ENCODE measurements at regions not wholly inside any gene's neighbourhood (a gene's known extent, or its start where the extent isn't known, plus 50 kb on each side); places are given as distances from the start of the nearest gene placed in this dataset.

DNA sequence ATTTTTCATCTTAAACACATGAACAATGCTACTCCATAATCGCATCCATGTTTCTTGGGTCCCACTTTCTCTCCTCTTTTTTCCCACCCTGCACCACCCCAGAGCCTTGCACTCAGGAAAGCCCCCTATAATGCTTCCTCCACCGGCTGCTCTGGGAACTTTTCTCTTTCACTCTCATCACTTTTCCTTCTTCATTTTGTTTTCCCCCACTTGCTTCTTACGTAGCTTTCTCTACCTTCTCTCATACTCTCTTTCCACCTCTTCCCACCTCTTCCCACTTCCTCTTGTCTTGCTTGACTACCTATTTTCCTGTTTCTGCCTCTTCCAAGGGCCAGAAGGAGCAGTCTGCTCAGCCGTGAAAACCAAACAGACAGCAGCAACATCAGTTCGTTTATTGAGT, 229.5 kb upstream of the RHOBTB1 start:
- H3K4me1 ChIP-seq (ENCODE audit: control insufficient read depth, insufficient read depth, low read length), result no peaks in the 10 kb centered on the region
- no peak overlapping the region for H3K4me3 ChIP-seq (ENCODE audit: low read length)
- no peak overlapping the region for H3K9ac ChIP-seq (ENCODE audit: low read length)
- no peaks in the 10 kb centered on the region for H3K27me3 ChIP-seq (ENCODE audit: control insufficient read depth, insufficient read depth, low read length)
- H3K36me3 ChIP-seq (ENCODE audit: control insufficient read depth, insufficient read depth, low read length), result no peaks in the 10 kb centered on the region
- H3K27ac ChIP-seq (ENCODE audit: low read depth, low read length), result no peak overlapping the region

DNA sequence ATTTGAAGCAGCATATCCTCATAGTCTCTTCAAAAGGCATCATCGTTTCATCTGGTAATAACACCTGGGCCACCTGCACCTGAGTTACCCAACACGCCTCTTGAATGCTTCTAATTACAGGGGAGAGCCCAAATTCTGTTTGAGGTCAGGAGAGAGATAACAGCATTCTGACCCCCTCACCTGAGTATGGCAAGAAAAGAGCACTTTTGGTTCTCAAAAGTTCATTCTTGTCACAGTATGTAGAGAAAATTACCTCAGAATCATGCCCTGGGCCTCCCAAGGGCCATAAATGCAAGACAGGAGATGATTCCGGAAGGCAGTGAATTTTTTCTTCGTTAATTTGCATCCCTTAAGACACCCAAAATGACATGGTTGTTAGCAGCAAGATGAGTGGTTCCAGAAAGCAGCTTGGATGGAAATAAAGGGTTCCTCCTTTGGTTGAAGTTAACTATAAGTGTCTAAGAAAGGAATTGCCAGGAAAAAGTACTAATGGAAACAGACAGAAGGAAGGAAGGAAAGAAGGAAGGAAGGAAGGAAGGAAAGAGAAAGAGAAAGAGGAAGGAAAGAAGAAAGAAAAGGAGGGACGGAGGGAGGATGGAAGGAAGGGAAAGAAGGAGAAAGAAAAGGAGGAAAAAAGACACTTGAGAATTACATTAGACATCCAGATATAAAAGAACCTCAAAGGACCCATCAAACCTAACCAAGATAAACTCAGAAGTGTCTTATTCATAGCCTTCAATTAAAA, 228.4 kb upstream of the RHOBTB1 start:
- no peaks in the 10 kb centered on the region for H3K27me3 ChIP-seq (ENCODE audit: control insufficient read depth, insufficient read depth, low read length)
- H3K4me1 ChIP-seq (ENCODE audit: control insufficient read depth, insufficient read depth, low read length), result no peaks in the 10 kb centered on the region
- H3K4me3 ChIP-seq (ENCODE audit: low read length), result no peak overlapping the region
- no peak overlapping the region for H3K27ac ChIP-seq (ENCODE audit: low read depth, low read length)
- no peak overlapping the region for H3K9ac ChIP-seq (ENCODE audit: low read length)
- H3K36me3 ChIP-seq (ENCODE audit: control insufficient read depth, insufficient read depth, low read length), result no peaks in the 10 kb centered on the region

DNA sequence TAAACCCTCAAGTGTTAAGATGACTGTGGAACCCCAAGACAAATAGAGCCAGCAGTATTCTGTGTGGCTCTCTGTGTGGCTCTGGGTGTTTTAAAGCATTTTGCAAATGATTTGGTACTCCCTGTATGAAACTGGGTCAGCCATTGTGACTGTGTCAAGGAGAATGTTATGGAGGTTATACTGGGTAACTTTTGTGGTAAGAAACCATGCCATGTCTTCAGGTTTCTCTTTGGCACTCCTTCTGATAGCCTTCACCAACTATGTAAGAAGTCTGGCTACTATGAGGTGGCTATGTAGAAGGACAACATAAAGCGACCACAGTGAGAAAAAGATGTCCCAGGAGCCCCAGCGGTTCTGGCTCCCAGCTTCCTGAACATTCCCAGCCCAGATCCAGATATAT, 226.6 kb upstream of the RHOBTB1 start:
- no peaks in the 10 kb centered on the region for H3K4me1 ChIP-seq (ENCODE audit: control insufficient read depth, insufficient read depth, low read length)
- no peak overlapping the region for H3K27ac ChIP-seq (ENCODE audit: low read depth, low read length)
- no peak overlapping the region for H3K9ac ChIP-seq (ENCODE audit: low read length)
- no peaks in the 10 kb centered on the region for H3K27me3 ChIP-seq (ENCODE audit: control insufficient read depth, insufficient read depth, low read length)
- H3K4me3 ChIP-seq (ENCODE audit: low read length), result no peak overlapping the region
- H3K36me3 ChIP-seq (ENCODE audit: control insufficient read depth, insufficient read depth, low read length), result no peaks in the 10 kb centered on the region

DNA sequence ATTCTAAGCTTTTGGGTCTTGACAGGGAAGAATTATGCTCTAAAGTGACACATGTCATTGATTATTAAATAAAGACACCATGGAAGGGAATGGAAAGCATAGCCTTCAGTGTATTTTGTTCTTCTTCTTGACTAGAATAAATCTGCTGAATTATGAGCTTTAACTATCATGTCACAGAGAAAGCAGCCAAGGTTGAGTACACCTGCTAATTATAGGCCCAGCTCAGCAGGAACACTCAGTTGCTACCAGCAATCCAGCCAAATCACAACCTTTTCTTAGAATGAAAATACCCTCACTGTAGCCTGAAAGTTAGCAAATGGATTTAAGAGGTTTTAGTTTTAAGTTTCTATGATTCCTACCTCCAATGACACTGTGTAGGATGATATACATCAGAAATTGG, 225.3 kb upstream of the RHOBTB1 start:
- Histone ChIP-seq H3K4me1 (ENCODE audit: control insufficient read depth, insufficient read depth, low read length) (no peaks in the 10 kb centered on the region), H3K27me3 (ENCODE audit: control insufficient read depth, insufficient read depth, low read length) (no peaks in the 10 kb centered on the region), H3K4me3 (ENCODE audit: low read length) (no peak overlapping the region), H3K9ac (ENCODE audit: low read length) (no peak overlapping the region), H3K27ac (ENCODE audit: low read depth, low read length) (no peak overlapping the region), H3K36me3 (ENCODE audit: control insufficient read depth, insufficient read depth, low read length) (no peaks in the 10 kb centered on the region)

DNA sequence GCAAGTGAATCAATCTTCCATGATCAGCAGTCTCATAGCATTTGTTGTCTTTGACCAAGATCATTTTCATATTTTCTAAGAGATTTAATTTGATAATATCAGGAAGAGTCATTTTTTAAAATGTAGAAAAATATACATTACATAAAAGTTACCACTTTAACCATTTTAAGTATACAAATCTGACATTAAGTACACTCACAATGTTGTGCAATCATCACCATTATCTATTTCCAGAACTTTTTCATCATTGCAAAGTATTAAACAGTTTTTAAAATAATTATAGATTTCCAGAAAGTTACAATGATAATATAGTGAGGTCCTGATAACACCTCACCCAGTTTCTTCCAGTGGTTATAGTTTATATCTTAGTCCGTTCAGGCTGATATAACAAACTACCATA, 222.5 kb upstream of the RHOBTB1 start:
- Histone ChIP-seq H3K27ac (ENCODE audit: low read depth, low read length) (no peak overlapping the region), H3K36me3 (ENCODE audit: control insufficient read depth, insufficient read depth, low read length) (no peaks in the 10 kb centered on the region), H3K9ac (ENCODE audit: low read length) (no peak overlapping the region), H3K27me3 (ENCODE audit: control insufficient read depth, insufficient read depth, low read length) (no peaks in the 10 kb centered on the region), H3K4me3 (ENCODE audit: low read length) (no peak overlapping the region), H3K4me1 (ENCODE audit: control insufficient read depth, insufficient read depth, low read length) (no peaks in the 10 kb centered on the region)

DNA sequence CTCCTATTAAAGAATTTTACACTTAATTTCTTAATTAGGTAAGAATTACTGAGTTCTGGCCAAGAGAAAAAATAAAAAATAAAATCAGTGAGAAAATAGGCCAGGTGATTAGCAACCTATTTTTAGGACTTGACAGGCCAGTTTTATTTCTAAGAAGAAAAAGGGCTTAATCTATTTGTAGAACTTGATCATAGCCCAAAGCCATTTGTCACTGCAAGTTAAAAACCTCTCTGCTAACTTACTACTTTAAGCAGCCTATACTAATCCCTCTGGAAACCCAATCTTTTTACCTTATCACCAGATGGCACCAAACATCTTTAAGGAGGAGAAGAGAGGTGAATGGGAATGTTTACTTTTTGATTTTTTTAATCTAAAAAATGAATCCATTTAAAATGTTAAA, 222.1 kb upstream of the RHOBTB1 start:
- no peak overlapping the region for H3K4me3 ChIP-seq (ENCODE audit: low read length)
- no peak overlapping the region for H3K9ac ChIP-seq (ENCODE audit: low read length)
- H3K36me3 ChIP-seq (ENCODE audit: control insufficient read depth, insufficient read depth, low read length), result no peaks in the 10 kb centered on the region
- H3K27ac ChIP-seq (ENCODE audit: low read depth, low read length), result no peak overlapping the region
- no peaks in the 10 kb centered on the region for H3K27me3 ChIP-seq (ENCODE audit: control insufficient read depth, insufficient read depth, low read length)
- no peaks in the 10 kb centered on the region for H3K4me1 ChIP-seq (ENCODE audit: control insufficient read depth, insufficient read depth, low read length)

DNA sequence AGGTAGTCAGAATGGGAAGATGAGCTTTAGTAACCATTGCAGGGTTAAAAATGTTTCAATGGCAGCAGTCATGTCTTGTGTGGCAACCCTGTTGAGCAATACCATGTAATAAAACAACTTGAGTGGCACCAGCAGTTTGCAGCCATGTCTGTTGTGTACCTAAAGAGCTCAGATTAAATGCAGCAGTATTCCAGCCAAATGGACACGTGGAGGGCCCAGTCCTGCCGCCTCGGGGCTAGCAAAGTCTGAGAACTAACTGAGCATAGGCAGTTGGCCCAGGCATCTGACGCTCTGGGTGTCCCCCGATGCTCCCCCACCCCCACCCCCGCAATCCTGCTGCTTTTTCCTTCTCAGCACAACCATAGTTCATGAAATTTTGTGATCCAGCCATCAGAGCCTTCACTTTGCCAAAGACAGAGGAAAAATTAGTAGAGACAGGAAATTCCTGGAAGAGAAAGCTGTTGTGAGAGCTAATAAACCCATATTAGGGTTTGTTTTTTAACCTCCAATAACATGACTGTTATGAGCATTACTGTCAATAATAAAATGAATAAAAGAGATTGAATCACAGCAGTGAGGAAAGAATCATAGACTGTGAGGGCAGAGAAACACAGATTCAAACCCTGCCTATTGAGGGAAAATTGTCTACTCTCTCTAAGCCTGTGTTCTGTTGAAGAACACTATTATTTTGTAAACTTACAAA, 220.6 kb upstream of the RHOBTB1 start:
- H3K36me3 ChIP-seq (ENCODE audit: control insufficient read depth, insufficient read depth, low read length), result no peaks in the 10 kb centered on the region
- H3K4me1 ChIP-seq (ENCODE audit: control insufficient read depth, insufficient read depth, low read length), result no peaks in the 10 kb centered on the region
- no peaks in the 10 kb centered on the region for H3K27me3 ChIP-seq (ENCODE audit: control insufficient read depth, insufficient read depth, low read length)
- no peak overlapping the region for H3K27ac ChIP-seq (ENCODE audit: low read depth, low read length)
- H3K9ac ChIP-seq (ENCODE audit: low read length), result no peak overlapping the region
- no peak overlapping the region for H3K4me3 ChIP-seq (ENCODE audit: low read length)

DNA sequence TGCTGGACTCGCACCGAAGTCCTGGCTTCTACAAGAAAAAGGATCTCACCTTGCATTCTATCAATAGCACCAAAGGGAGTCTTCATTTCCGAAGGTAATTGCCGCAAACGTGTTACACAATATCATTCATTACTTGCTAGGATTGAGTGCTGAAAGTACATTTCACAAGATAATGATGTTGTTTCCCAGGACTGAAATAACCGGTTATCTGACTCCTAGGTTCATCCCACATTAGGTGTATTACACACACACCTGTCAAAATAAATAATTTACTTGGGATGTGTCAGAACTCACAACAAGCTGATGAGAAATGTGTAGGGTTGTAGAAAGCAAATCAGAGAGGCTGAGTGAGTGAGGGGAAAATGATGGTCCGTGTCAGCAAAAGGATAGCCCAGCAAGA, 219.4 kb upstream of the RHOBTB1 start:
- no peak overlapping the region for H3K4me3 ChIP-seq (ENCODE audit: low read length)

DNA sequence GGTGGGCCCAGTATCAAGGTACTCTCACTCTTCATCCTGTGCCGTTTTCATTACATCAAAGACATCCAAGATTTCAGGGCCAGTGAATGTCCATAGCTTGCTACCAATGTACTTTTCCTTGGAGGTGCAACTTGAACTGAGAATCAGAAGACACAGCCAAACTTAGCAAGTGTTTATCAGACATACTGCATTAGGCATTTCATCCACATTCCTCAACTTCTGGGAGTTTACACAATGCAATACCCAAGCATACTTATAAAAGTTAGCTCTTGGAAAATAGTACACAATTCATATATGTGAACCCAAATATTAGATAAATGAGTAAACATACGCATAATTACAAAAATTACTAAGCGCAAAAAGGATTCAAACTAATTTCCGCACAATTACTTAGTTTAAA, 216.3 kb upstream of the RHOBTB1 start:
- H3K9ac ChIP-seq (ENCODE audit: low read length), result no peak overlapping the region
- no peak overlapping the region for H3K27ac ChIP-seq (ENCODE audit: low read depth, low read length)
- no peaks in the 10 kb centered on the region for H3K4me1 ChIP-seq (ENCODE audit: control insufficient read depth, insufficient read depth, low read length)
- H3K36me3 ChIP-seq (ENCODE audit: control insufficient read depth, insufficient read depth, low read length), result no peaks in the 10 kb centered on the region
- no peak overlapping the region for H3K4me3 ChIP-seq (ENCODE audit: low read length)
- H3K27me3 ChIP-seq (ENCODE audit: control insufficient read depth, insufficient read depth, low read length), result no peaks in the 10 kb centered on the region

More for the DNA sequence above, 219.4 kb upstream of the RHOBTB1 start:
- H3K27ac ChIP-seq (ENCODE audit: low read depth, low read length), result no peak overlapping the region
- no peak overlapping the region for H3K9ac ChIP-seq (ENCODE audit: low read length)
- H3K27me3 ChIP-seq (ENCODE audit: control insufficient read depth, insufficient read depth, low read length), result no peaks in the 10 kb centered on the region
- no peaks in the 10 kb centered on the region for H3K36me3 ChIP-seq (ENCODE audit: control insufficient read depth, insufficient read depth, low read length)
- H3K4me1 ChIP-seq (ENCODE audit: control insufficient read depth, insufficient read depth, low read length), result no peaks in the 10 kb centered on the region

DNA sequence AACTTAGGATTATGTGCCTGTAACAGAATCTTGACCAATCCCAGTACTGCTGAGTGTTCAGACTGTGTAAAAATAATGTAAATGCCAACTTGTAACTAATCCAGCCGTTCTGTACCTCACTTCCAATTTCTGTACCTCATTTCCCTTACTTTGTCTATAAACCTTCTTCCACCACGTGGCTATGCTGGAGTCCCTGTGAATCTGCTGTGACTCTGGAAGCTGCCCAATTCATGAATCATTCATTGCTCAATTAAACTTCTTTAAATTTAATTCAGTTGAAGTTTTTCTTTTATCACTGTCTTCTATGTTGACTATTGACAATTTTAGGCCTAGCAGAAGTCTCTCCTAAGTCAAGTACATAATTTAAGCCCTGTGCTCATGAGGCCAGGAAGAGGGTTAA, 215.3 kb upstream of the RHOBTB1 start:
- Histone ChIP-seq H3K4me3 (ENCODE audit: low read length) (no peak overlapping the region), H3K36me3 (ENCODE audit: control insufficient read depth, insufficient read depth, low read length) (no peaks in the 10 kb centered on the region), H3K27me3 (ENCODE audit: control insufficient read depth, insufficient read depth, low read length) (no peaks in the 10 kb centered on the region), H3K9ac (ENCODE audit: low read length) (no peak overlapping the region), H3K4me1 (ENCODE audit: control insufficient read depth, insufficient read depth, low read length) (no peaks in the 10 kb centered on the region), H3K27ac (ENCODE audit: low read depth, low read length) (no peak overlapping the region)

DNA sequence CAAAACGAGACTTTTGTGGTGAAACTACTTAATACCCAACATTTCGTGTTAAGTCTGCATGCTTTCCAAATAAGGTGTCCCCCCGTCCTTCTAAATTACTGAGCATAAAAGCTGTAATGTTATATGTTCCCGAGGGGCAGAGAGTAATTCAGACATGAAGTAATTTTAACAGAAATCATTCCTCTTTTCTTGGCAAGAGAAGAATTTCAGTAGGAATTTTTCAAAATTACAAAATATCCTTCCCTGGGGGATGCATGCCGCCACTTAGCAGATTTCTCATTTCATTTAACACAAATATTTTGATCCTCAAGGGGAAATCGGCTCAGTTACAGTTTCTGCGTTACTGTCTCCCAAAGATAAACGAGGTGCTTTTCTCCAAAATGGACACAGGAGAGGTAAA, 213.2 kb upstream of the RHOBTB1 start:
- Histone ChIP-seq H3K9ac (ENCODE audit: low read length) (no peak overlapping the region), H3K4me1 (ENCODE audit: control insufficient read depth, insufficient read depth, low read length) (no peaks in the 10 kb centered on the region), H3K27ac (ENCODE audit: low read depth, low read length) (no peak overlapping the region), H3K36me3 (ENCODE audit: control insufficient read depth, insufficient read depth, low read length) (no peaks in the 10 kb centered on the region), H3K4me3 (ENCODE audit: low read length) (no peak overlapping the region), H3K27me3 (ENCODE audit: control insufficient read depth, insufficient read depth, low read length) (no peaks in the 10 kb centered on the region)

DNA sequence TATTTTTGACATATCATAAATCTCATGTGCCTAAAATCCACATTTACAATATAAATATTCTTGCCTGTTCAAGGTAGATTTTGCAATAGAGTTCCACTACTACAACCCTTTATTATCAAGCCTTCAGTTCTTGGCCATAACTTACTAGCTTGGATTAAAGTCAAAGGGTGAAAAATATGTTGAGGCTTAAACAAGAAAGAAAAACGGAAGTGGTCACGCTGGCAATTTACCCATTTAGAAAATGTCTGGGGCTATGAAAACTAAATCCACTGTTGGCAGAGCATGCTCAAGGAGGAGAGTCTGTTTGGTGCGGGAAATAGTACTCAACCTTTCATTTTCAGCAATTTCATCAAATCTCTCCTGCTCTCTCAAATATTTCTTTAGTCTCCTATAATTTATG, 209.8 kb upstream of the RHOBTB1 start:
- Histone ChIP-seq H3K9ac (ENCODE audit: low read length) (no peak overlapping the region), H3K27me3 (ENCODE audit: control insufficient read depth, insufficient read depth, low read length) (no peaks in the 10 kb centered on the region), H3K4me1 (ENCODE audit: control insufficient read depth, insufficient read depth, low read length) (no peaks in the 10 kb centered on the region), H3K4me3 (ENCODE audit: low read length) (no peak overlapping the region), H3K27ac (ENCODE audit: low read depth, low read length) (no peak overlapping the region), H3K36me3 (ENCODE audit: control insufficient read depth, insufficient read depth, low read length) (no peaks in the 10 kb centered on the region)

DNA sequence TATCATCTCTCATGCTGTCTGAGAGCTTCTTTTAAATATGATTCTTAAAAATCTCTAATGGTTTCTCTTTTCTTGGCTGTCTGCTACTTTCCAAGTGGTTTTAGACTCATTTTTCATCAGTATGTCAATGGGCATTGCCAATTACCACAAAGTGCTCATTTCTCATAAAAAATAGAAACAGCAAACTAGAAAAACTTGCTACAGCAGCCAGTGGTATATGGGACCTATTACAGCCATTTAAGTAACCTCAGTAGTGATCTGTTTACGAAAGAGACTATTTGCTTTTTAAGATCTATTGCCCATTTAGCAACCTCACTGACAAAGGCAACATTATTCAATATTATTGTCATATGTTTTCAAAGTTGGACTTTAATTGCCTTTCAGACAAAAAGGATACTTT, 207.1 kb upstream of the RHOBTB1 start:
- H3K9ac ChIP-seq (ENCODE audit: low read length), result no peak overlapping the region
- no peaks in the 10 kb centered on the region for H3K36me3 ChIP-seq (ENCODE audit: control insufficient read depth, insufficient read depth, low read length)
- H3K27me3 ChIP-seq (ENCODE audit: control insufficient read depth, insufficient read depth, low read length), result no peaks in the 10 kb centered on the region
- no peak overlapping the region for H3K4me3 ChIP-seq (ENCODE audit: low read length)
- H3K4me1 ChIP-seq (ENCODE audit: control insufficient read depth, insufficient read depth, low read length), result no peaks in the 10 kb centered on the region
- H3K27ac ChIP-seq (ENCODE audit: low read depth, low read length), result no peak overlapping the region

Measured in rectal smooth muscle tissue (tissue), 1 donor.